ENCODE measurements at regions not wholly inside any gene's neighbourhood (a gene's known extent, or its start where the extent isn't known, plus 50 kb on each side); places are given as distances from the start of the nearest gene placed in this dataset.
A peak's percentile ranks its signal among the peaks of the same experiment; 100 is the strongest.

DNA sequence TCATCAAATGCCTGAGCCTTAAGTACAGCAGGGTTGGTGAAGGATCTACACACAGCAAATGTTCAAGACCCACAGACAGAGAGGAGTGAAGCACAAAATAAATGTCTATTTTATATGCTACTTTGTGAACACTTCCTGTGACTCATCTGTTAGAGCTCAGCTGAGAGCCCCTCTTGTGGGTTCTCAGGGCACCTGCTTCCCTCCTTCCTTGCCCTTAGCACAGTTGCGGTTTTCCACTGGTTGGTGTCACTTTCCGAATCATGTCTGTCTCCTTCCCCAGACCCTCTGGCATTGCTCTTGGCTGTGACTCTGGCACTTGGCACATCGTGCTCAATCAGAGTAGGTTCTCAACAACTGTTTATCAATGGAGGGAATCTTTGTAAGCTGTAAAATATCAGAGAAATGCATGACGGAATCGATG is 128.5 kb upstream of the STC2 start:
- Histone ChIP-seq H3K36me3 (ENCODE audit: insufficient read depth, low read length) (no peaks in the 10 kb centered on the region), H3K9ac (ENCODE audit: low read depth, low read length) (no peak overlapping the region), H3K4me1 (ENCODE audit: insufficient read depth, low read length) (peaks cover 32% of the 10 kb centered on the region), H3K4me3 (ENCODE audit: low read depth in 1 of 2, low read length in 2 of 2) (no peak overlapping the region), H3K27me3 (ENCODE audit: insufficient read depth, low read length, poor library complexity) (no peaks in the 10 kb centered on the region), H3K4me2 (ENCODE audit: insufficient read depth, low read length) (peak overlapping the region; percentile 46; the same call in 1 of the 2 replicates), H4K20me1 (ENCODE audit: insufficient read depth, low read length) (no peaks in the 10 kb centered on the region), H2AFZ (ENCODE audit: low read depth, low read length) (no peak overlapping the region), H3K79me2 (ENCODE audit: insufficient read depth, low read length) (no peaks in the 10 kb centered on the region), H3K27ac (ENCODE audit: low read length) (peak overlapping the region; percentile 71), H3K9me3 (ENCODE audit: insufficient read depth, low read length, severe bottlenecking) (no peaks in the 10 kb centered on the region)
- ATAC-seq (ENCODE audit: insufficient read depth, low read depth) (peak; percentile 97), DNase-seq (peak; percentile 89)
- TF ChIP-seq EZH2 (IDR thresholded peaks at IDR 0.05; ENCODE audit: borderline replicate concordance, low read depth, low read length, severe bottlenecking) (no peak), CTCF (IDR thresholded peaks at IDR 0.05; ENCODE audit: borderline replicate concordance, extremely low read depth, low read length, poor library complexity, severe bottlenecking) (peak; percentile 13)

DNA sequence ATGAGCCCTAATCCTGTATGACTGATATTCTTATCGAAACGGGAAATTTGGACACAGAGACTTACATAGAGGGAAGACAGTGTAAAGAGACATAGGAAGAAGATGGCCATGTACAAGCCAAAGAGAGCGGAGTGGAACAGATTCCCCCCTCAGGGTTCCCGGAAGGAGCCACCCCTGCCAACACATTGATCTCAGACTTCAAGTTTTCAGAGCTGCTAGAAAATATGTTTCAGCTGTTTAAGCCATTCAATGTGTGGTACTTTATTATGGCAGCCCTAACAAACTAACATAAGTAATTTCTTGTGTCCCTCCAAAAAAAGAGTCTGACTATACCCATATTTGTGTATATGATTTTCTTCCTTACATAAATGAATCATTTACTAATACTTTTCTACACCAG is 128.0 kb upstream of the STC2 start:
- no peak overlapping the region for H3K9ac ChIP-seq (ENCODE audit: low read depth, low read length)
- no peaks in the 10 kb centered on the region for H3K79me2 ChIP-seq (ENCODE audit: insufficient read depth, low read length)
- H3K36me3 ChIP-seq (ENCODE audit: insufficient read depth, low read length): no peaks in the 10 kb centered on the region
- H3K9me3 ChIP-seq (ENCODE audit: insufficient read depth, low read length, severe bottlenecking): no peaks in the 10 kb centered on the region
- ATAC-seq (ENCODE audit: insufficient read depth, low read depth) (no peak), DNase-seq (no peak)
- H4K20me1 ChIP-seq (ENCODE audit: insufficient read depth, low read length): no peaks in the 10 kb centered on the region
- H3K27ac ChIP-seq (ENCODE audit: low read length): peak overlapping the region; percentile 71
- H3K4me2 ChIP-seq (ENCODE audit: insufficient read depth, low read length): peak overlapping the region; percentile 10; the same call in 1 of the 2 replicates
- H3K27me3 ChIP-seq (ENCODE audit: insufficient read depth, low read length, poor library complexity): no peaks in the 10 kb centered on the region
- TF ChIP-seq EZH2 (IDR thresholded peaks at IDR 0.05; ENCODE audit: borderline replicate concordance, low read depth, low read length, severe bottlenecking) (no peak), CTCF (IDR thresholded peaks at IDR 0.05; ENCODE audit: borderline replicate concordance, extremely low read depth, low read length, poor library complexity, severe bottlenecking) (no peak)
- no peak overlapping the region for H2AFZ ChIP-seq (ENCODE audit: low read depth, low read length)
- H3K4me3 ChIP-seq (ENCODE audit: low read depth in 1 of 2, low read length in 2 of 2): no peak overlapping the region
- H3K4me1 ChIP-seq (ENCODE audit: insufficient read depth, low read length): peaks cover 32% of the 10 kb centered on the region

- peaks cover 32% of the 10 kb centered on the region for H3K4me1 ChIP-seq (ENCODE audit: insufficient read depth, low read length)
- H3K4me2 ChIP-seq (ENCODE audit: insufficient read depth, low read length): no peak overlapping the region
- H3K27ac ChIP-seq (ENCODE audit: low read length): no peak overlapping the region
- no peak for TF ChIP-seq CTCF (IDR thresholded peaks at IDR 0.05; ENCODE audit: borderline replicate concordance, extremely low read depth, low read length, poor library complexity, severe bottlenecking)
- TF ChIP-seq EZH2 (IDR thresholded peaks at IDR 0.05; ENCODE audit: borderline replicate concordance, low read depth, low read length, severe bottlenecking): no peak
- ATAC-seq (ENCODE audit: insufficient read depth, low read depth): no peak
- H3K27me3 ChIP-seq (ENCODE audit: insufficient read depth, low read length, poor library complexity): no peaks in the 10 kb centered on the region
- DNase-seq: no peak
- H3K79me2 ChIP-seq (ENCODE audit: insufficient read depth, low read length): no peaks in the 10 kb centered on the region
- H3K9me3 ChIP-seq (ENCODE audit: insufficient read depth, low read length, severe bottlenecking): no peaks in the 10 kb centered on the region
- no peak overlapping the region for H3K9ac ChIP-seq (ENCODE audit: low read depth, low read length)
- H3K4me3 ChIP-seq (ENCODE audit: low read depth in 1 of 2, low read length in 2 of 2): no peak overlapping the region
- no peaks in the 10 kb centered on the region for H4K20me1 ChIP-seq (ENCODE audit: insufficient read depth, low read length)
- no peaks in the 10 kb centered on the region for H3K36me3 ChIP-seq (ENCODE audit: insufficient read depth, low read length)
- no peak overlapping the region for H2AFZ ChIP-seq (ENCODE audit: low read depth, low read length)
These were observed 127.4 kb upstream of the STC2 start for GRCh38 chr5:173455599-173455957.
